ENCODE measurements at regions not wholly inside any gene's neighbourhood (a gene's known extent, or its start where the extent isn't known, plus 50 kb on each side); places are given as distances from the start of the nearest gene placed in this dataset.

GRCh38 chr12:19030603-19031002 is 98.9 kb upstream of the PLEKHA5 start:
- TF ChIP-seq, protein P1, sequence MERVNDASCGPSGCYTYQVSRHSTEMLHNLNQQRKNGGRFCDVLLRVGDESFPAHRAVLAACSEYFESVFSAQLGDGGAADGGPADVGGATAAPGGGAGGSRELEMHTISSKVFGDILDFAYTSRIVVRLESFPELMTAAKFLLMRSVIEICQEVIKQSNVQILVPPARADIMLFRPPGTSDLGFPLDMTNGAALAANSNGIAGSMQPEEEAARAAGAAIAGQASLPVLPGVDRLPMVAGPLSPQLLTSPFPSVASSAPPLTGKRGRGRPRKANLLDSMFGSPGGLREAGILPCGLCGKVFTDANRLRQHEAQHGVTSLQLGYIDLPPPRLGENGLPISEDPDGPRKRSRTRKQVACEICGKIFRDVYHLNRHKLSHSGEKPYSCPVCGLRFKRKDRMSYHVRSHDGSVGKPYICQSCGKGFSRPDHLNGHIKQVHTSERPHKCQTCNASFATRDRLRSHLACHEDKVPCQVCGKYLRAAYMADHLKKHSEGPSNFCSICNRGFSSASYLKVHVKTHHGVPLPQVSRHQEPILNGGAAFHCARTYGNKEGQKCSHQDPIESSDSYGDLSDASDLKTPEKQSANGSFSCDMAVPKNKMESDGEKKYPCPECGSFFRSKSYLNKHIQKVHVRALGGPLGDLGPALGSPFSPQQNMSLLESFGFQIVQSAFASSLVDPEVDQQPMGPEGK (CRISPR knock-in tag; IDR thresholded peaks at IDR 0.05; ENCODE audit: borderline replicate concordance) = no peak
- no peak for TF ChIP-seq ISL1 (CRISPR knock-in tag; IDR thresholded peaks at IDR 0.05)
- no peak for ATAC-seq

DNA sequence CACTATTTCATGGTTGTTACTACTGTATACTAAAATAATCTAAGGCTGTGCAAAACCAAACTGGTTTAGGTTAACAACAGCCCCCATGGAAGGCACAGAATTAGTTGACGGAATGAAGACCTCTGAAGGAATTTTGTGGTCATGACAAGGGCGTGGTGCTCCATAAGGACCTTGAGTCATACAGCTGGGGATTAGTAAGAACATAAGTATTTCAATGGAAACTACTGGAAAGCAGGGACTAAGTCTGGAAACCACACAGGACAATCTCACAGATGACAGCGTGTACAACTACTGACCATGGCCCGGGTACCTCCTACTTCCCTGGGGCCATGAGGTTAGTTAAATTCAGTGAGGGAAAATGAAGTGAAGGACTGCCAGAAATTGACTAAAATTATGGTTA is 98.5 kb upstream of the PLEKHA5 start:
- ATAC-seq = peak; percentile 37; the same call in 1 of the 3 replicates
- TF ChIP-seq, protein P2, sequence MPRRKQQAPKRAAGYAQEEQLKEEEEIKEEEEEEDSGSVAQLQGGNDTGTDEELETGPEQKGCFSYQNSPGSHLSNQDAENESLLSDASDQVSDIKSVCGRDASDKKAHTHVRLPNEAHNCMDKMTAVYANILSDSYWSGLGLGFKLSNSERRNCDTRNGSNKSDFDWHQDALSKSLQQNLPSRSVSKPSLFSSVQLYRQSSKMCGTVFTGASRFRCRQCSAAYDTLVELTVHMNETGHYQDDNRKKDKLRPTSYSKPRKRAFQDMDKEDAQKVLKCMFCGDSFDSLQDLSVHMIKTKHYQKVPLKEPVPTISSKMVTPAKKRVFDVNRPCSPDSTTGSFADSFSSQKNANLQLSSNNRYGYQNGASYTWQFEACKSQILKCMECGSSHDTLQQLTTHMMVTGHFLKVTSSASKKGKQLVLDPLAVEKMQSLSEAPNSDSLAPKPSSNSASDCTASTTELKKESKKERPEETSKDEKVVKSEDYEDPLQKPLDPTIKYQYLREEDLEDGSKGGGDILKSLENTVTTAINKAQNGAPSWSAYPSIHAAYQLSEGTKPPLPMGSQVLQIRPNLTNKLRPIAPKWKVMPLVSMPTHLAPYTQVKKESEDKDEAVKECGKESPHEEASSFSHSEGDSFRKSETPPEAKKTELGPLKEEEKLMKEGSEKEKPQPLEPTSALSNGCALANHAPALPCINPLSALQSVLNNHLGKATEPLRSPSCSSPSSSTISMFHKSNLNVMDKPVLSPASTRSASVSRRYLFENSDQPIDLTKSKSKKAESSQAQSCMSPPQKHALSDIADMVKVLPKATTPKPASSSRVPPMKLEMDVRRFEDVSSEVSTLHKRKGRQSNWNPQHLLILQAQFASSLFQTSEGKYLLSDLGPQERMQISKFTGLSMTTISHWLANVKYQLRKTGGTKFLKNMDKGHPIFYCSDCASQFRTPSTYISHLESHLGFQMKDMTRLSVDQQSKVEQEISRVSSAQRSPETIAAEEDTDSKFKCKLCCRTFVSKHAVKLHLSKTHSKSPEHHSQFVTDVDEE (CRISPR knock-in tag; IDR thresholded peaks at IDR 0.05) = no peak
- TF ChIP-seq ZC3H10 (CRISPR knock-in tag; IDR thresholded peaks at IDR 0.05) (no peak), SNAI2 (CRISPR knock-in tag; IDR thresholded peaks at IDR 0.05) (no peak), CSRNP3 (CRISPR knock-in tag; IDR thresholded peaks at IDR 0.05) (no peak), CREB5 (CRISPR knock-in tag; IDR thresholded peaks at IDR 0.05; ENCODE audit: low read depth) (no peak), BACH2 (CRISPR knock-in tag; IDR thresholded peaks at IDR 0.05; ENCODE audit: borderline replicate concordance) (no peak), ARNTL (CRISPR knock-in tag; IDR thresholded peaks at IDR 0.05; ENCODE audit: borderline replicate concordance, low read depth) (no peak), ZNF70 (CRISPR knock-in tag; IDR thresholded peaks at IDR 0.05) (no peak), RARB (CRISPR knock-in tag; IDR thresholded peaks at IDR 0.05) (no peak), OSR1 (CRISPR knock-in tag; IDR thresholded peaks at IDR 0.05) (no peak), GLIS3 (CRISPR knock-in tag; IDR thresholded peaks at IDR 0.05) (no peak)
- TF ChIP-seq, protein P3, sequence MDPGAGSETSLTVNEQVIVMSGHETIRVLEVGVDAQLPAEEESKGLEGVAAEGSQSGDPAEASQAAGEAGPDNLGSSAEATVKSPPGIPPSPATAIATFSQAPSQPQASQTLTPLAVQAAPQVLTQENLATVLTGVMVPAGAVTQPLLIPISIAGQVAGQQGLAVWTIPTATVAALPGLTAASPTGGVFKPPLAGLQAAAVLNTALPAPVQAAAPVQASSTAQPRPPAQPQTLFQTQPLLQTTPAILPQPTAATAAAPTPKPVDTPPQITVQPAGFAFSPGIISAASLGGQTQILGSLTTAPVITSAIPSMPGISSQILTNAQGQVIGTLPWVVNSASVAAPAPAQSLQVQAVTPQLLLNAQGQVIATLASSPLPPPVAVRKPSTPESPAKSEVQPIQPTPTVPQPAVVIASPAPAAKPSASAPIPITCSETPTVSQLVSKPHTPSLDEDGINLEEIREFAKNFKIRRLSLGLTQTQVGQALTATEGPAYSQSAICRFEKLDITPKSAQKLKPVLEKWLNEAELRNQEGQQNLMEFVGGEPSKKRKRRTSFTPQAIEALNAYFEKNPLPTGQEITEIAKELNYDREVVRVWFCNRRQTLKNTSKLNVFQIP (CRISPR knock-in tag; IDR thresholded peaks at IDR 0.05; ENCODE audit: borderline replicate concordance, low read depth) = no peak

DNA sequence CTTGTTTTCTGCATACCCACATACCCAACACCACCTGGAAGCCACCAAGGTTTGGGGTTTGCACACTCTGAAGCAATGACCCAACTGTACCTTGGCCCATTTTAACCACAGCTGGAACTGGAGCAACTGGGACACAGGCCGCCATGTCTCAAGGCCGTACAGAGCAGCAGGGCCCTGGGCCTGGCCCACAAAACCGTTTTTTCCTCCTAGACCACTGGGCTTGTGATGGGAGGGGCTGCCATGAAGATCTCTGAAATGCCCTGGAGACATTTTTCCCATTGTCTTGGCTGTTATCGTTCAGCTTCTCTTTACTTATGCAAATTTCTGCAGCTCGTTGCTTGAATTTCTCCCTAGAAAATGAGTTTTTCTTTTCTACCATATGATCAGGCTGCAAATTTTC is 96.7 kb upstream of the PLEKHA5 start:
- TF ChIP-seq CSDC2 (CRISPR knock-in tag; IDR thresholded peaks at IDR 0.05) = no peak
- no peak for TF ChIP-seq TCF4 (CRISPR knock-in tag; IDR thresholded peaks at IDR 0.05; ENCODE audit: borderline replicate concordance)
- TF ChIP-seq OSR1 (CRISPR knock-in tag; IDR thresholded peaks at IDR 0.05) = no peak
- no peak for TF ChIP-seq CREB5 (CRISPR knock-in tag; IDR thresholded peaks at IDR 0.05; ENCODE audit: low read depth)
- TF ChIP-seq ZNF70 (CRISPR knock-in tag; IDR thresholded peaks at IDR 0.05) = no peak
- TF ChIP-seq BACH2 (CRISPR knock-in tag; IDR thresholded peaks at IDR 0.05; ENCODE audit: borderline replicate concordance) = no peak
- TF ChIP-seq, protein P2 (CRISPR knock-in tag; IDR thresholded peaks at IDR 0.05) = no peak
- TF ChIP-seq ZFP3 (CRISPR knock-in tag; IDR thresholded peaks at IDR 0.05) = no peak
- no peak for TF ChIP-seq ZC3H10 (CRISPR knock-in tag; IDR thresholded peaks at IDR 0.05)
- TF ChIP-seq ESRRG (CRISPR knock-in tag; IDR thresholded peaks at IDR 0.05) = no peak
- TF ChIP-seq, protein P3 (CRISPR knock-in tag; IDR thresholded peaks at IDR 0.05; ENCODE audit: borderline replicate concordance, low read depth) = no peak
- no peak for TF ChIP-seq ARNTL (CRISPR knock-in tag; IDR thresholded peaks at IDR 0.05; ENCODE audit: borderline replicate concordance, low read depth)
- no peak for TF ChIP-seq RARB (CRISPR knock-in tag; IDR thresholded peaks at IDR 0.05)
- no peak for TF ChIP-seq TOX (CRISPR knock-in tag; IDR thresholded peaks at IDR 0.05; ENCODE audit: borderline replicate concordance)
- TF ChIP-seq ZNF8 (CRISPR knock-in tag; IDR thresholded peaks at IDR 0.05) = no peak
- no peak for TF ChIP-seq PPARA (CRISPR knock-in tag; IDR thresholded peaks at IDR 0.05; ENCODE audit: borderline replicate concordance)
- TF ChIP-seq GLIS3 (CRISPR knock-in tag; IDR thresholded peaks at IDR 0.05) = no peak
- no peak for TF ChIP-seq ZNF565 (CRISPR knock-in tag; conservative IDR thresholded peaks at IDR 0.05; ENCODE audit: low read depth)
- TF ChIP-seq ZFP30 (CRISPR knock-in tag; IDR thresholded peaks at IDR 0.05) = no peak
- ATAC-seq = no peak
